ENCODE measurements at regions not wholly inside any gene's neighbourhood (a gene's known extent, or its start where the extent isn't known, plus 50 kb on each side); places are given as distances from the start of the nearest gene placed in this dataset.
"Not testable (repeated sequence)": the region's sequence is repeated elsewhere in the genome, so short reads cannot be mapped to it uniquely, and the experiment has no call there.

- Histone ChIP-seq H3K4me2 (replicated peaks; ENCODE audit: extremely low read depth, low read length, poor library complexity, severe bottlenecking) (no peak overlapping the region), H3K4me1 (ENCODE audit: control insufficient read depth in 1 of 2, insufficient read depth in 2 of 2, low read length in 2 of 2) (no peaks in the 10 kb centered on the region), H3K4me3 (replicated peaks in 1 of 3; ENCODE audit: low read depth in 2 of 3, low read length in 3 of 3) (no peak overlapping the region), H3K9ac (ENCODE audit: insufficient read depth, low read length, poor library complexity, severe bottlenecking) (no peak overlapping the region), H3K36me3 (replicated peaks in 1 of 2; ENCODE audit: control insufficient read depth in 1 of 2, insufficient read depth in 2 of 2, low read length in 2 of 2) (no peaks in the 10 kb centered on the region), H4K20me1 (ENCODE audit: insufficient read depth, low read length) (no peaks in the 10 kb centered on the region), H3K79me2 (ENCODE audit: insufficient read depth, low read length) (no peaks in the 10 kb centered on the region), H3K9me3 (replicated peaks in 1 of 2; ENCODE audit: control insufficient read depth in 1 of 2, insufficient read depth in 1 of 2, low read length in 2 of 2) (no peaks in the 10 kb centered on the region), H3K27me3 (ENCODE audit: control insufficient read depth in 2 of 2, insufficient read depth in 2 of 2, low read length in 2 of 2) (no peaks in the 10 kb centered on the region), H2AFZ (ENCODE audit: insufficient read depth, low read depth, low read length, poor library complexity, severe bottlenecking) (no peak overlapping the region), H3K27ac (ENCODE audit: low read depth in 1 of 2, low read length in 2 of 2) (no peak overlapping the region)
- H3K4me1 Mint-ChIP-seq: no peaks in the 10 kb centered on the region
- 100% methylated on average over 1 of the region's 2 CpGs for WGBS (ENCODE audit: insufficient coverage)
- H3K27me3 Mint-ChIP-seq (ENCODE audit: low read depth in 3 of 3): peaks cover 1 to 4% (median 2%) of the 10 kb centered on the region in 3 donors
- H3K36me3 Mint-ChIP-seq: no peaks in the 10 kb centered on the region
- no peak overlapping the region for H3K27ac Mint-ChIP-seq
- no peak overlapping the region for H3K4me3 Mint-ChIP-seq
- H3K9me3 Mint-ChIP-seq: peaks cover 0 to 5% (median 0%) of the 10 kb centered on the region in 7 donors
- no peak for TF ChIP-seq CTCF (IDR thresholded peaks at IDR 0.05)
- intact Hi-C loops (cut with micrococcal nuclease): no loop called here
- DNase-seq: no peak
These were observed 120.9 kb upstream of the STK32A start for GRCh38 chr5:147113967-147114366.

- H3K4me1 Mint-ChIP-seq; H3K4me2 ChIP-seq (replicated peaks; ENCODE audit: extremely low read depth, low read length, poor library complexity, severe bottlenecking); H3K27ac ChIP-seq (ENCODE audit: low read depth in 1 of 2, low read length in 2 of 2); H3K9ac ChIP-seq (ENCODE audit: insufficient read depth, low read length, poor library complexity, severe bottlenecking); H3K4me3 ChIP-seq (replicated peaks in 1 of 3; ENCODE audit: low read depth in 2 of 3, low read length in 3 of 3); intact Hi-C loops (cut with micrococcal nuclease); DNase-seq; H3K79me2 ChIP-seq (ENCODE audit: insufficient read depth, low read length); H3K27me3 ChIP-seq (ENCODE audit: control insufficient read depth in 2 of 2, insufficient read depth in 2 of 2, low read length in 2 of 2); H4K20me1 ChIP-seq (ENCODE audit: insufficient read depth, low read length); H3K4me1 ChIP-seq (ENCODE audit: control insufficient read depth in 1 of 2, insufficient read depth in 2 of 2, low read length in 2 of 2); H3K27me3 Mint-ChIP-seq (ENCODE audit: low read depth in 3 of 3); H3K36me3 ChIP-seq (replicated peaks in 1 of 2; ENCODE audit: control insufficient read depth in 1 of 2, insufficient read depth in 2 of 2, low read length in 2 of 2); H3K4me3 Mint-ChIP-seq; H3K27ac Mint-ChIP-seq; H2AFZ ChIP-seq (ENCODE audit: insufficient read depth, low read depth, low read length, poor library complexity, severe bottlenecking); H3K36me3 Mint-ChIP-seq: not testable (repeated sequence)
- H3K9me3 ChIP-seq (replicated peaks in 1 of 2; ENCODE audit: control insufficient read depth in 1 of 2, insufficient read depth in 1 of 2, low read length in 2 of 2): peaks cover 0 to 13% of the 10 kb centered on the region in 2 donors
- peaks cover 13 to 26% (median 22%) of the 10 kb centered on the region in 7 donors for H3K9me3 Mint-ChIP-seq
These were observed 95.1 kb upstream of the STK32A start for GRCh38 chr5:147139759-147140158.

Measured in CD14-positive monocyte (primary cell).